ENCODE measurements at regions not wholly inside any gene's neighbourhood (a gene's known extent, or its start where the extent isn't known, plus 50 kb on each side); places are given as distances from the start of the nearest gene placed in this dataset.

GRCh38 chr5:107043665-107044064 lies 627.1 kb downstream of the EFNA5 start:
- TF ChIP-seq EZH2 (IDR thresholded peaks at IDR 0.05) (no peak), POLR2AphosphoS5 (IDR thresholded peaks at IDR 0.05; ENCODE audit: borderline replicate concordance, low read depth, low read length) (no peak)

Data from SK-N-MC (cell line).